OCI-LY7 (cell line): ENCODE measurements at regions not wholly inside any gene's neighbourhood (a gene's known extent, or its start where the extent isn't known, plus 50 kb on each side); places are given as distances from the start of the nearest gene placed in this dataset.

Experiments
- EZH2phosphoT487 ChIP-seq: fragments of 200-600 bp; sonication (generic); IDR thresholded peaks from 2 replicates; pipeline ENCODE4 v1.6.1; 2018; ENCODE audit warnings: low read depth, borderline replicate concordance, mild to moderate bottlenecking, mixed run types, antibody characterized with exemption, low read length, moderate library complexity, mixed read lengths
- TF ChIP-seq, protein P1 (sequence below): fragments of 200-600 bp; sonication (generic); conservative IDR thresholded peaks from 2 replicates; pipeline ENCODE4 v1.5.1; 2014; ENCODE audit warnings: mild to moderate bottlenecking, antibody characterized with exemption, low read length, moderate library complexity, mixed read lengths

DNA sequence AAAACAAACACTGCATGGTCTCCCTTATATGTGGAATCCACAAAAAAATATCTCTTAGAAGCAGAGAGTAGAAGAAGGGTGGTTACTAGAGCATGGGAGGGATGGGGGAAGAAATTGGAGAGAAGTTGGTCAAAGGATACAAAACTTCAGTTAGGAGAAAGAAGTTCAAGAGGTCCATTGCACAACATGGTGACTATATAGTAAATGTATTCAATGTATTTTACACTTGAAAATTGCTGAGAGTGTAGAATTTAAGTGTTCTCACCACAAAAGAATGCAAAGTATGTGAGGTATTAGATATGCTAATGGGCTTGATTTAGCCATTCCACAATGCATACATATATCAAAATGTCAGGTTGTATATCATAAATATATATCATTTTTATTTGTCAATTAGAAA lies 232.0 kb upstream of the CELF2 start:
- TF ChIP-seq, protein P1, sequence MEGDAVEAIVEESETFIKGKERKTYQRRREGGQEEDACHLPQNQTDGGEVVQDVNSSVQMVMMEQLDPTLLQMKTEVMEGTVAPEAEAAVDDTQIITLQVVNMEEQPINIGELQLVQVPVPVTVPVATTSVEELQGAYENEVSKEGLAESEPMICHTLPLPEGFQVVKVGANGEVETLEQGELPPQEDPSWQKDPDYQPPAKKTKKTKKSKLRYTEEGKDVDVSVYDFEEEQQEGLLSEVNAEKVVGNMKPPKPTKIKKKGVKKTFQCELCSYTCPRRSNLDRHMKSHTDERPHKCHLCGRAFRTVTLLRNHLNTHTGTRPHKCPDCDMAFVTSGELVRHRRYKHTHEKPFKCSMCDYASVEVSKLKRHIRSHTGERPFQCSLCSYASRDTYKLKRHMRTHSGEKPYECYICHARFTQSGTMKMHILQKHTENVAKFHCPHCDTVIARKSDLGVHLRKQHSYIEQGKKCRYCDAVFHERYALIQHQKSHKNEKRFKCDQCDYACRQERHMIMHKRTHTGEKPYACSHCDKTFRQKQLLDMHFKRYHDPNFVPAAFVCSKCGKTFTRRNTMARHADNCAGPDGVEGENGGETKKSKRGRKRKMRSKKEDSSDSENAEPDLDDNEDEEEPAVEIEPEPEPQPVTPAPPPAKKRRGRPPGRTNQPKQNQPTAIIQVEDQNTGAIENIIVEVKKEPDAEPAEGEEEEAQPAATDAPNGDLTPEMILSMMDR, result no peak
- no peak for TF ChIP-seq EZH2phosphoT487
